T-helper 1 cell (primary cell): ENCODE measurements at regions not wholly inside any gene's neighbourhood (a gene's known extent, or its start where the extent isn't known, plus 50 kb on each side); places are given as distances from the start of the nearest gene placed in this dataset.

Source experiments
- DNase-seq, 5 donors: peaks; one replicate each; pipeline ENCODE4 v3.0.0-alpha.2; 2012 to 2020

- DNase-seq = no peak
Measured at GRCh38 chr13:76503291-76503690, 382.9 kb downstream of the KCTD12 start.

- no peak for DNase-seq
Measured at GRCh38 chr13:76500894-76501293, 385.3 kb downstream of the KCTD12 start.

GRCh38 chr13:76499891-76500290 is 386.3 kb downstream of the KCTD12 start:
- no peak for DNase-seq

- DNase-seq = no peak
Measured at GRCh38 chr13:76489274-76489673, 396.9 kb downstream of the KCTD12 start.

GRCh38 chr13:76481738-76482137 is 404.5 kb downstream of the KCTD12 start:
- DNase-seq = no peak

GRCh38 chr13:76474966-76475365 is 411.2 kb downstream of the KCTD12 start:
- no peak for DNase-seq

GRCh38 chr13:76474356-76474755 is 411.8 kb downstream of the KCTD12 start:
- DNase-seq = no peak

GRCh38 chr13:76473552-76474134 is 412.6 kb downstream of the KCTD12 start:
- DNase-seq = peak; percentile 24 to 60 (median 56)

GRCh38 chr13:76472916-76473315 is 413.3 kb downstream of the KCTD12 start:
- no peak for DNase-seq

- no peak for DNase-seq
Measured at GRCh38 chr13:76471486-76471885, 414.7 kb downstream of the KCTD12 start.

GRCh38 chr13:76470991-76471390 is 415.2 kb downstream of the KCTD12 start:
- no peak for DNase-seq

- no peak for DNase-seq
Measured at GRCh38 chr13:76466043-76466442, 420.2 kb downstream of the KCTD12 start.

GRCh38 chr13:76463314-76463713 is 422.9 kb downstream of the KCTD12 start:
- DNase-seq = no peak

- no peak for DNase-seq
Measured at GRCh38 chr13:76461999-76462398, 424.2 kb downstream of the KCTD12 start.

- DNase-seq = no peak
Measured at GRCh38 chr13:76461484-76461883, 424.7 kb downstream of the KCTD12 start.

GRCh38 chr13:76459863-76460262 is 426.3 kb downstream of the KCTD12 start:
- DNase-seq = no peak

GRCh38 chr13:76455960-76456359 is 430.2 kb downstream of the KCTD12 start:
- DNase-seq = no peak

GRCh38 chr13:76454991-76455390 is 431.2 kb downstream of the KCTD12 start:
- no peak for DNase-seq

- no peak for DNase-seq
Measured at GRCh38 chr13:76449716-76450115, 436.5 kb downstream of the KCTD12 start.

- DNase-seq = no peak
Measured at GRCh38 chr13:76446191-76446590, 440.0 kb downstream of the KCTD12 start.

- no peak for DNase-seq
Measured at GRCh38 chr13:76440568-76440967, 445.6 kb downstream of the KCTD12 start.

GRCh38 chr13:76439546-76439945 is 446.7 kb downstream of the KCTD12 start:
- no peak for DNase-seq

- no peak for DNase-seq
Measured at GRCh38 chr13:76438050-76438449, 448.2 kb downstream of the KCTD12 start.

- no peak for DNase-seq
Measured at GRCh38 chr13:76425935-76426334, 460.3 kb downstream of the KCTD12 start.

GRCh38 chr13:76421011-76421410 is 465.2 kb downstream of the KCTD12 start:
- no peak for DNase-seq
